HepG2 (cell line): ENCODE measurements at regions not wholly inside any gene's neighbourhood (a gene's known extent, or its start where the extent isn't known, plus 50 kb on each side); places are given as distances from the start of the nearest gene placed in this dataset.

Source experiments
- ATAC-seq: fragments of 200-7000 bp; cut with Tn5 transposase; 3 replicates; pipeline ENCODE4 v1.9.1; 2020; ENCODE audit warnings: mild to moderate bottlenecking, moderate library complexity
- BruUV-seq: library from RNA; stranded (reverse); fragments of 400-500 nt; replicated peaks from 2 replicates; lab custom pipeline; 2021; lab: Mats Ljungman, UMichigan
- CTCF ChIA-PET: fragments of 300-600 bp; formaldehyde crosslinking; extraction: SDS; loops from one replicate; lab custom pipeline; 2021; ENCODE audit warnings: low total read pairs, inconsistent platforms, low intra/inter-chr PET ratio; lab: Yijun Ruan, JAX
- POLR2A ChIA-PET: fragments of 350-600 bp; sonication (Branson Sonifier 250); formaldehyde crosslinking; loops from one replicate; lab custom pipeline; 2020; ENCODE audit warnings: antibody characterized with exemption, inconsistent platforms; lab: Yijun Ruan, JAX
- DNase-seq: peaks from one replicate; pipeline ENCODE4 v3.0.0-alpha.2; 2015; ENCODE audit warnings: low spot score
- FAIRE-seq: peaks from 3 replicates; lab custom pipeline; 2011; peaks lifted over from hg19 to GRCh38; lab: Jason Lieb, UNC
- H2AFZ ChIP-seq: one replicate; pipeline ENCODE4 v1.6.1; 2011; ENCODE audit warnings: low read length, inconsistent platforms
- H3K27ac ChIP-seq: fragments of 300-600 bp; 3 replicates; pipeline ENCODE4 v1.8.0; 2011; ENCODE audit warnings: mixed run types, mild to moderate bottlenecking, mixed read lengths, low read length, inconsistent platforms; ENCODE audit not compliant: insufficient read depth; ENCODE audit errors: extremely low read length
- H3K27me3 ChIP-seq, 2 experiments: fragments of 200-600 bp in 1 of 2; 2 replicates in 1 of 2; 3 replicates in 1 of 2; pipeline versions ENCODE4 v1.6.0 to v1.8.0; 2011; ENCODE audit warnings: low read length in 2 of 2, mild to moderate bottlenecking in 2 of 2, moderate library complexity in 2 of 2, inconsistent platforms in 1 of 2; ENCODE audit not compliant: insufficient read depth in 2 of 2, control insufficient read depth in 1 of 2
- H3K36me3 ChIP-seq, 2 experiments: fragments of 200-600 bp in 1 of 2; replicated peaks in 1 of 2; 2 replicates in 1 of 2; 3 replicates in 1 of 2; pipeline versions ENCODE4 v1.5.1 to v1.8.0; 2011; ENCODE audit warnings: low read length in 2 of 2, inconsistent platforms in 1 of 2; ENCODE audit not compliant: insufficient read depth in 2 of 2, control insufficient read depth in 1 of 2
- H3K4me1 ChIP-seq: 2 replicates; pipeline ENCODE4 v1.5.1; 2012; ENCODE audit warnings: low read length, inconsistent platforms; ENCODE audit not compliant: insufficient read depth
- H3K4me2 ChIP-seq: 2 replicates; pipeline ENCODE4 v1.6.0; 2011; ENCODE audit warnings: low read depth, low read length, inconsistent platforms
- H3K4me3 ChIP-seq, 3 experiments: fragments of 200-600 bp in 1 of 3; sonication (generic), shearing (Covaris generic) in 1 of 3; replicated peaks in 1 of 3; 2 replicates each; pipeline ENCODE4 v1.5.1; 2011 to 2016; ENCODE audit warnings: low read length in 3 of 3, inconsistent platforms in 2 of 3, low read depth in 2 of 3, mild to moderate bottlenecking in 2 of 3, control low read depth in 1 of 3, mixed read lengths in 1 of 3; ENCODE audit not compliant: insufficient read depth in 1 of 3
- H3K79me2 ChIP-seq: one replicate; pipeline ENCODE4 v1.6.1; 2011; ENCODE audit warnings: low read length, inconsistent platforms; ENCODE audit not compliant: insufficient read depth
- H3K9ac ChIP-seq: 2 replicates; pipeline ENCODE4 v1.6.0; 2011; ENCODE audit warnings: mild to moderate bottlenecking, low read depth, low read length, inconsistent platforms; ENCODE audit not compliant: insufficient read depth
- H3K9me3 ChIP-seq: 2 replicates; pipeline ENCODE4 v1.5.1; 2012; ENCODE audit warnings: mild to moderate bottlenecking, low read length
- H4K20me1 ChIP-seq: 2 replicates; pipeline ENCODE4 v1.6.0; 2011; ENCODE audit warnings: inconsistent platforms, mild to moderate bottlenecking, low read length, moderate library complexity; ENCODE audit not compliant: insufficient read depth
- AGO2 ChIP-seq: fragments of 200-400 bp; formaldehyde crosslinking; optimal IDR thresholded peaks from 2 replicates; pipeline ENCODE3; 2017; ENCODE audit warnings: mild to moderate bottlenecking, low read depth, low read length, moderate library complexity
- GABPB1 ChIP-seq: IDR thresholded peaks from 2 replicates; pipeline ENCODE4 v1.6.1; 2016; ENCODE audit warnings: mild to moderate bottlenecking, missing genetic modification reagents, moderate library complexity, missing compliant biosample characterization
- GPN1 ChIP-seq: sonication (generic); formaldehyde crosslinking; IDR thresholded peaks from 2 replicates; pipeline ENCODE4 v1.5.1; 2020; ENCODE audit warnings: missing genetic modification reagents, borderline replicate concordance
- KMT2A ChIP-seq: sonication (generic); formaldehyde crosslinking; IDR thresholded peaks from 2 replicates; pipeline ENCODE4 v1.4.0; 2020; ENCODE audit warnings: missing genetic modification reagents
- MATR3 ChIP-seq: sonication (generic); formaldehyde crosslinking; IDR thresholded peaks from 2 replicates; pipeline ENCODE4 v1.4.0; 2020; ENCODE audit warnings: missing genetic modification reagents
- NRL ChIP-seq: sonication (generic); formaldehyde crosslinking; IDR thresholded peaks from 2 replicates; pipeline ENCODE4 v1.5.0; 2020; ENCODE audit warnings: missing genetic modification reagents, mild to moderate bottlenecking, moderate library complexity, borderline replicate concordance
- SMAD1 ChIP-seq: sonication (generic); formaldehyde crosslinking; IDR thresholded peaks from 2 replicates; pipeline ENCODE4 v1.4.0; 2020; ENCODE audit warnings: missing genetic modification reagents, low read depth, mild to moderate bottlenecking, borderline replicate concordance
- SSRP1 ChIP-seq: IDR thresholded peaks from 2 replicates; pipeline ENCODE4 v1.6.1; 2016; ENCODE audit warnings: control low read depth
- ZBTB38 ChIP-seq: sonication (generic); formaldehyde crosslinking; IDR thresholded peaks from 2 replicates; pipeline ENCODE4 v1.5.1; 2020; ENCODE audit warnings: mild to moderate bottlenecking, missing genetic modification reagents
- ZNF383 ChIP-seq: sonication (generic); formaldehyde crosslinking; IDR thresholded peaks from 2 replicates; pipeline ENCODE4 v1.4.0; 2020; ENCODE audit warnings: missing genetic modification reagents, mild to moderate bottlenecking, borderline replicate concordance
- ZNF589 ChIP-seq: sonication (generic); formaldehyde crosslinking; conservative IDR thresholded peaks from 2 replicates; pipeline ENCODE4 v1.8.0; 2022; ENCODE audit warnings: mild to moderate bottlenecking, moderate library complexity, missing genetic modification reagents
- ZNF652 ChIP-seq: IDR thresholded peaks from 2 replicates; pipeline ENCODE4 v1.6.1; 2016; ENCODE audit warnings: low read depth, borderline replicate concordance
- ZNF713 ChIP-seq: sonication (generic); formaldehyde crosslinking; IDR thresholded peaks from 2 replicates; pipeline ENCODE4 v1.4.0; 2020; ENCODE audit warnings: mild to moderate bottlenecking, missing genetic modification reagents
- WGBS: methylation state at CpG from one replicate; pipeline ENCODE4 v1.1.6; 2017; ENCODE audit warnings: low lambda C conversion rate; 5-methylcytosine and 5-hydroxymethylcytosine counted together
- in situ Hi-C: cut with HindIII; loops from 2 replicates; pipeline ENCODE4 v1.10.0; 2017; ENCODE audit warnings: low pct_unique_long_range_greater_than_20kb; ENCODE audit not compliant: extremely low pct_ligation_motif_present
- intact Hi-C: fragments of 100-400 bp; cut with micrococcal nuclease; formaldehyde crosslinking; loops from one replicate; pipeline ENCODE4 v1.10.0; 2022; ENCODE audit not compliant: unreplicated experiment
- TF ChIP-seq, protein P1 (sequence below): sonication (generic); formaldehyde crosslinking; IDR thresholded peaks from 2 replicates; pipeline ENCODE4 v1.8.0; 2022; ENCODE audit warnings: mild to moderate bottlenecking, missing genetic modification reagents, moderate library complexity
- TF ChIP-seq, protein P2 (sequence below): sonication (generic); formaldehyde crosslinking; IDR thresholded peaks from 2 replicates; pipeline ENCODE4 v1.4.0; 2020; ENCODE audit warnings: mild to moderate bottlenecking, missing genetic modification reagents

DNA sequence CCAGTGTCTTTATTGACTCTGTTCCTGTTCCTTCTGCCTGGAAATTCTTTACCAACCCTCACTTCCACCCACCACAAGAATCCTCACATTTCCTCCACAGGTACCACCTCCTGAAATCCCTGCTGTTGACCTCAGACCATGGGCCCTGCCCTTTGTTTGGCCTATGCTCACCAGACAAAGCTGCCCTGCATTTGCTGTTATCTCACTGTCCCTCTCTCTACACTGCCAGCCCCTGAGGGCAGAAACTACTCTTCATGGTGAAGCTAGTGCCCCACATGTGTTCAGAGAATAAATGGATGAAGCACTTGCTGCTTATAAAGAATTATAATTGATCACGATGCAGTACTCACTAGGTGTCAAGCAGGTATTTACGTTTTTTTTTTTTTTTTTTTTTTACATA lies 608.4 kb downstream of the TSN start:
- no peaks in the 10 kb centered on the region for H3K36me3 ChIP-seq
- H3K9me3 ChIP-seq: no peaks in the 10 kb centered on the region
- intact Hi-C loops: no loop called here
- CTCF ChIA-PET: no interaction called here
- no peak for FAIRE-seq
- H4K20me1 ChIP-seq: no peaks in the 10 kb centered on the region
- no peak for DNase-seq
- no peak overlapping the region for H2AFZ ChIP-seq
- no peak overlapping the region for H3K27ac ChIP-seq
- no peaks in the 10 kb centered on the region for H3K27me3 ChIP-seq
- no peak for ATAC-seq
- H3K4me3 ChIP-seq: no peak overlapping the region
- BruUV-seq: no TSS peak
- in situ Hi-C loops: no loop called here
- H3K9ac ChIP-seq: no peak overlapping the region
- WGBS: 0% methylated on average over 2 of the region's 2 CpGs
- no peaks in the 10 kb centered on the region for H3K4me1 ChIP-seq
- H3K79me2 ChIP-seq: no peaks in the 10 kb centered on the region
- POLR2A ChIA-PET: no interaction called here
- TF ChIP-seq MATR3 (CRISPR knock-in tag): no peak
- TF ChIP-seq, protein P1, sequence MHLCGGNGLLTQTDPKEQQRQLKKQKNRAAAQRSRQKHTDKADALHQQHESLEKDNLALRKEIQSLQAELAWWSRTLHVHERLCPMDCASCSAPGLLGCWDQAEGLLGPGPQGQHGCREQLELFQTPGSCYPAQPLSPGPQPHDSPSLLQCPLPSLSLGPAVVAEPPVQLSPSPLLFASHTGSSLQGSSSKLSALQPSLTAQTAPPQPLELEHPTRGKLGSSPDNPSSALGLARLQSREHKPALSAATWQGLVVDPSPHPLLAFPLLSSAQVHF (CRISPR knock-in tag): no peak
- no peak for TF ChIP-seq GABPB1 (CRISPR knock-in tag)
- TF ChIP-seq ZNF713 (CRISPR knock-in tag): no peak
- no peak for TF ChIP-seq GPN1 (CRISPR knock-in tag)
- TF ChIP-seq ZNF383 (CRISPR knock-in tag): no peak
- no peak for TF ChIP-seq ZBTB38 (CRISPR knock-in tag)
- TF ChIP-seq, protein P2, sequence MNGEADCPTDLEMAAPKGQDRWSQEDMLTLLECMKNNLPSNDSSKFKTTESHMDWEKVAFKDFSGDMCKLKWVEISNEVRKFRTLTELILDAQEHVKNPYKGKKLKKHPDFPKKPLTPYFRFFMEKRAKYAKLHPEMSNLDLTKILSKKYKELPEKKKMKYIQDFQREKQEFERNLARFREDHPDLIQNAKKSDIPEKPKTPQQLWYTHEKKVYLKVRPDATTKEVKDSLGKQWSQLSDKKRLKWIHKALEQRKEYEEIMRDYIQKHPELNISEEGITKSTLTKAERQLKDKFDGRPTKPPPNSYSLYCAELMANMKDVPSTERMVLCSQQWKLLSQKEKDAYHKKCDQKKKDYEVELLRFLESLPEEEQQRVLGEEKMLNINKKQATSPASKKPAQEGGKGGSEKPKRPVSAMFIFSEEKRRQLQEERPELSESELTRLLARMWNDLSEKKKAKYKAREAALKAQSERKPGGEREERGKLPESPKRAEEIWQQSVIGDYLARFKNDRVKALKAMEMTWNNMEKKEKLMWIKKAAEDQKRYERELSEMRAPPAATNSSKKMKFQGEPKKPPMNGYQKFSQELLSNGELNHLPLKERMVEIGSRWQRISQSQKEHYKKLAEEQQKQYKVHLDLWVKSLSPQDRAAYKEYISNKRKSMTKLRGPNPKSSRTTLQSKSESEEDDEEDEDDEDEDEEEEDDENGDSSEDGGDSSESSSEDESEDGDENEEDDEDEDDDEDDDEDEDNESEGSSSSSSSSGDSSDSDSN: no peak
- TF ChIP-seq SSRP1: no peak
- no peak for TF ChIP-seq ZNF589 (CRISPR knock-in tag)
- TF ChIP-seq AGO2: no peak
- no peak for TF ChIP-seq SMAD1 (CRISPR knock-in tag)
- no peak for TF ChIP-seq KMT2A (CRISPR knock-in tag)
- no peak for TF ChIP-seq ZNF652 (CRISPR knock-in tag)
- no peak for TF ChIP-seq NRL
- H3K4me2 ChIP-seq: no peak overlapping the region
